ENCODE measurements at regions not wholly inside any gene's neighbourhood (a gene's known extent, or its start where the extent isn't known, plus 50 kb on each side); places are given as distances from the start of the nearest gene placed in this dataset.

DNA sequence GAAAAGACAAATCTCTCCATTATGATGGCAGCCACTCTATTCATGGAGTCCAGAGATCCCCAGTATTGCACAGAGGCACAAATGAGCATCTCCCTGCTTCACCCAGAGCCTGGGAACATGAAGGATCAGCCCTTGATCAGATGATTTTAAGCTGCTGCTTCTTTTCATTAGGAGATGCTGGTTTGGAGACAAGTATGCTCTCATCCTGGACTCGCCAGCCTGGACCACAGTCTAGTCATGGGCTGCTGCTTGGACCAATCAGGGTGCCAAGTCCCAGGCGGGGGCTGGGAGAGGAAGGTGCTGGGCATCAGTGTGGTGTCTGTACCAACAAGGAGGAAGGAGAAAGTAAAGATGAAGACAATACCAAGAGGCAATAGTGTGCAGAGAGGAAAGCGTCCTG is 195.7 kb upstream of the FOXQ1 start:
- H4K20me1 ChIP-seq (ENCODE audit: insufficient read depth) = no peaks in the 10 kb centered on the region
- no peaks in the 10 kb centered on the region for H3K9me2 ChIP-seq (ENCODE audit: insufficient read depth)
- ChIA-PET RAD21 (ENCODE audit: low non-redundant PET in 1 of 2, low total read pairs in 2 of 2, uncharacterized antibody in 2 of 2, unreplicated experiment in 2 of 2) (no interaction called here), CTCF (no interaction called here), POLR2A (no interaction called here)
- ATAC-seq (no peak), DNase-seq (ENCODE audit: low read depth, low spot score) (no peak)
- no peak overlapping the region for H3K9ac ChIP-seq (ENCODE audit: low read length)
- H3K4me2 ChIP-seq (ENCODE audit: low read length) = no peak overlapping the region
- TF ChIP-seq EGR1 (IDR thresholded peaks at IDR 0.05; ENCODE audit: low read depth) (no peak), POLR2A (IDR thresholded peaks at IDR 0.05; ENCODE audit: borderline replicate concordance, extremely low read depth, insufficient read depth, insufficient read length) (no peak), JUND (IDR thresholded peaks at IDR 0.05) (no peak), RAD21 (IDR thresholded peaks at IDR 0.05; ENCODE audit: low read depth) (no peak), SP1 (IDR thresholded peaks at IDR 0.05; ENCODE audit: low read depth) (no peak), ZNF274 (IDR thresholded peaks at IDR 0.05; ENCODE audit: low read depth, low read length) (no peak), CEBPB (IDR thresholded peaks at IDR 0.05; ENCODE audit: low read depth) (no peak), CBX3 (IDR thresholded peaks at IDR 0.05; ENCODE audit: low read depth) (no peak), EZH2 (IDR thresholded peaks at IDR 0.05) (no peak), SIN3A (IDR thresholded peaks at IDR 0.05; ENCODE audit: low read depth) (no peak), ZFX (IDR thresholded peaks at IDR 0.05) (no peak)
- TF ChIP-seq, protein P1, sequence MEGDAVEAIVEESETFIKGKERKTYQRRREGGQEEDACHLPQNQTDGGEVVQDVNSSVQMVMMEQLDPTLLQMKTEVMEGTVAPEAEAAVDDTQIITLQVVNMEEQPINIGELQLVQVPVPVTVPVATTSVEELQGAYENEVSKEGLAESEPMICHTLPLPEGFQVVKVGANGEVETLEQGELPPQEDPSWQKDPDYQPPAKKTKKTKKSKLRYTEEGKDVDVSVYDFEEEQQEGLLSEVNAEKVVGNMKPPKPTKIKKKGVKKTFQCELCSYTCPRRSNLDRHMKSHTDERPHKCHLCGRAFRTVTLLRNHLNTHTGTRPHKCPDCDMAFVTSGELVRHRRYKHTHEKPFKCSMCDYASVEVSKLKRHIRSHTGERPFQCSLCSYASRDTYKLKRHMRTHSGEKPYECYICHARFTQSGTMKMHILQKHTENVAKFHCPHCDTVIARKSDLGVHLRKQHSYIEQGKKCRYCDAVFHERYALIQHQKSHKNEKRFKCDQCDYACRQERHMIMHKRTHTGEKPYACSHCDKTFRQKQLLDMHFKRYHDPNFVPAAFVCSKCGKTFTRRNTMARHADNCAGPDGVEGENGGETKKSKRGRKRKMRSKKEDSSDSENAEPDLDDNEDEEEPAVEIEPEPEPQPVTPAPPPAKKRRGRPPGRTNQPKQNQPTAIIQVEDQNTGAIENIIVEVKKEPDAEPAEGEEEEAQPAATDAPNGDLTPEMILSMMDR (IDR thresholded peaks at IDR 0.05 in 2 of 3, conservative IDR thresholded peaks at IDR 0.05 in 1 of 3; ENCODE audit: borderline replicate concordance in 1 of 3, insufficient read depth in 1 of 3, low read depth in 2 of 3, low read length in 2 of 3) = no peak
- TF ChIP-seq, protein P2, sequence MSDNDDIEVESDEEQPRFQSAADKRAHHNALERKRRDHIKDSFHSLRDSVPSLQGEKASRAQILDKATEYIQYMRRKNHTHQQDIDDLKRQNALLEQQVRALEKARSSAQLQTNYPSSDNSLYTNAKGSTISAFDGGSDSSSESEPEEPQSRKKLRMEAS (IDR thresholded peaks at IDR 0.05) = no peak
- 0 out of 2 replicates have a peak, but pooled peaks cover 3% of the 10 kb centered on the region for H3K27me3 ChIP-seq (ENCODE audit: insufficient read depth, low read length)
- no TSS peak for BruUV-seq (replicated peaks)
- no peaks in the 10 kb centered on the region for H3K4me1 ChIP-seq (ENCODE audit: control insufficient read depth in 1 of 2, insufficient read depth in 2 of 2, low read length in 2 of 2)
- no peak overlapping the region for H3K27ac ChIP-seq (ENCODE audit: low read depth, low read length)
- H3K79me2 ChIP-seq (ENCODE audit: insufficient read depth, low read length) = no peaks in the 10 kb centered on the region
- no peak overlapping the region for H3K4me3 ChIP-seq (replicated peaks in 1 of 2; ENCODE audit: low read depth in 1 of 2, low read length in 2 of 2)
- intact Hi-C loops (cut with micrococcal nuclease) = no loop called here
- H2AFZ ChIP-seq (ENCODE audit: low read depth, low read length, poor library complexity, severe bottlenecking) = no peak overlapping the region
- no peaks in the 10 kb centered on the region for H3K9me3 ChIP-seq (ENCODE audit: control insufficient read depth in 1 of 2, insufficient read depth in 1 of 2, low read depth in 1 of 2, low read length in 2 of 2)
- H3K36me3 ChIP-seq (ENCODE audit: control insufficient read depth in 1 of 2, insufficient read depth in 2 of 2, low read length in 2 of 2) = no peaks in the 10 kb centered on the region
